Hematopoietic multipotent progenitor cell treated with erythropoietin and hydrocortisone succinate and interleukin-3 and kit ligand, for 15 days (in vitro differentiated cells): ENCODE measurements at regions not wholly inside any gene's neighbourhood (a gene's known extent, or its start where the extent isn't known, plus 50 kb on each side); places are given as distances from the start of the nearest gene placed in this dataset.

Source experiments
- DNase-seq: peaks from one replicate; pipeline ENCODE4 v3.0.0-alpha.2; 2015; ENCODE audit warnings: low spot score

- no peak for DNase-seq
Observed at GRCh38 chr11:122348659-122349409, 232.8 kb upstream of the BLID start.

- DNase-seq, result no peak
Observed at GRCh38 chr11:122346006-122346405, 230.0 kb upstream of the BLID start.

GRCh38 chr11:122345586-122345985, 229.6 kb upstream of the BLID start:
- no peak for DNase-seq

- no peak for DNase-seq
Observed at GRCh38 chr11:122344215-122344614, 228.2 kb upstream of the BLID start.

- no peak for DNase-seq
Observed at GRCh38 chr11:122343210-122343609, 227.2 kb upstream of the BLID start.

GRCh38 chr11:122342089-122342744, 226.2 kb upstream of the BLID start:
- DNase-seq, result no peak

- no peak for DNase-seq
Observed at GRCh38 chr11:122341477-122341876, 225.5 kb upstream of the BLID start.

- DNase-seq, result no peak
Observed at GRCh38 chr11:122340607-122341290, 224.7 kb upstream of the BLID start.

- no peak for DNase-seq
Observed at GRCh38 chr11:122339436-122340060, 223.5 kb upstream of the BLID start.

- DNase-seq, result peak; percentile 7
Observed at GRCh38 chr11:122337704-122338103, 221.7 kb upstream of the BLID start.

- no peak for DNase-seq
Observed at GRCh38 chr11:122337241-122337640, 221.2 kb upstream of the BLID start.

GRCh38 chr11:122336706-122337105, 220.7 kb upstream of the BLID start:
- DNase-seq, result no peak

- DNase-seq, result no peak
Observed at GRCh38 chr11:122334546-122335339, 218.7 kb upstream of the BLID start.

GRCh38 chr11:122333467-122333866, 217.5 kb upstream of the BLID start:
- no peak for DNase-seq

GRCh38 chr11:122331079-122331478, 215.1 kb upstream of the BLID start:
- no peak for DNase-seq

GRCh38 chr11:122330279-122330965, 214.4 kb upstream of the BLID start:
- DNase-seq, result no peak

- no peak for DNase-seq
Observed at GRCh38 chr11:122327528-122327927, 211.5 kb upstream of the BLID start.

- no peak for DNase-seq
Observed at GRCh38 chr11:122323754-122324421, 207.9 kb upstream of the BLID start.

- DNase-seq, result no peak
Observed at GRCh38 chr11:122322329-122322728, 206.3 kb upstream of the BLID start.

- DNase-seq, result no peak
Observed at GRCh38 chr11:122320671-122321070, 204.7 kb upstream of the BLID start.
